Stomach (tissue), 4 donors: ENCODE measurements at regions not wholly inside any gene's neighbourhood (a gene's known extent, or its start where the extent isn't known, plus 50 kb on each side); places are given as distances from the start of the nearest gene placed in this dataset.

Experiments used
- CTCF ChIP-seq, 7 experiments: fragments of 450-650 bp in 4 of 7; fragments of 200-600 bp in 3 of 7; sonication (generic) in 3 of 7; IDR thresholded peaks; one replicate each; pipeline ENCODE4 v1.5.1; 2016 to 2019; ENCODE audit warnings: antibody characterized with exemption in 7 of 7, control low read depth in 2 of 7, mild to moderate bottlenecking in 1 of 7
- EP300 ChIP-seq: sonication (generic); formaldehyde crosslinking; IDR thresholded peaks from one replicate; pipeline ENCODE4 v1.6.1; 2017; ENCODE audit warnings: antibody characterized with exemption
- POLR2A ChIP-seq, 4 donors: fragments of 450-650 bp; IDR thresholded peaks; one replicate each; pipeline ENCODE4 v1.6.1; 2016; ENCODE audit warnings: antibody characterized with exemption in 4 of 4, control low read depth in 2 of 4, mild to moderate bottlenecking in 1 of 4, moderate library complexity in 1 of 4
- POLR2AphosphoS5 ChIP-seq, 3 donors: sonication (generic); formaldehyde crosslinking; IDR thresholded peaks; one replicate each; pipeline ENCODE4 v1.6.1; 2016; ENCODE audit warnings: antibody characterized with exemption in 3 of 3

GRCh38 chr13:104532132-104532531 lies 1465.9 kb upstream of the SLC10A2 start:
- TF ChIP-seq CTCF (IDR thresholded peaks at IDR 0.05): no peak
- no peak for TF ChIP-seq POLR2AphosphoS5 (IDR thresholded peaks at IDR 0.05)
- no peak for TF ChIP-seq POLR2A (IDR thresholded peaks at IDR 0.05)
- no peak for TF ChIP-seq EP300
